Natural killer cell (primary cell): ENCODE measurements at regions not wholly inside any gene's neighbourhood (a gene's known extent, or its start where the extent isn't known, plus 50 kb on each side); places are given as distances from the start of the nearest gene placed in this dataset.
A peak's percentile ranks its signal among the peaks of the same experiment; 100 is the strongest.

Experiments used
- ATAC-seq, 3 donors: fragments of 150-1000 bp in 2 of 3; fragments of 200-7000 bp in 1 of 3; cut with Tn5 transposase; 1 replicate in 1 of 3; 2 replicates in 2 of 3; pipeline ENCODE4 v1.10.0; 2021; ENCODE audit warnings: mild to moderate bottlenecking in 2 of 3, moderate library complexity in 2 of 3
- DNase-seq, 2 donors: peaks; one replicate each; pipeline versions ENCODE4 v3.0.0 to v3.0.0-alpha.2; 2013 to 2021; ENCODE audit warnings: mixed read lengths in 1 of 2
- H3K27ac ChIP-seq: one replicate; pipeline ENCODE4 v1.5.1; 2013; ENCODE audit warnings: mild to moderate bottlenecking, low read length
- H3K27me3 ChIP-seq: one replicate; pipeline ENCODE4 v1.6.1; 2013; ENCODE audit warnings: low read length; ENCODE audit not compliant: control insufficient read depth, insufficient read depth
- H3K36me3 ChIP-seq: one replicate; pipeline ENCODE4 v1.6.1; 2013; ENCODE audit warnings: low read length; ENCODE audit not compliant: control insufficient read depth, insufficient read depth
- H3K4me1 ChIP-seq: one replicate; pipeline ENCODE4 v1.6.1; 2013; ENCODE audit warnings: low read length; ENCODE audit not compliant: control insufficient read depth, insufficient read depth
- H3K4me3 ChIP-seq: one replicate; pipeline ENCODE4 v1.5.1; 2013; ENCODE audit warnings: low read length
- H3K9me3 ChIP-seq: one replicate; pipeline ENCODE4 v1.6.1; 2013; ENCODE audit warnings: low read length; ENCODE audit not compliant: control insufficient read depth, insufficient read depth
- H3K27ac Mint-ChIP-seq, 2 donors: one replicate each; pipeline ENCODE4 v1.8.0; 2022; ENCODE audit warnings: mild to moderate bottlenecking in 2 of 2, mixed read lengths in 2 of 2, moderate library complexity in 1 of 2
- H3K27me3 Mint-ChIP-seq, 2 donors: one replicate each; pipeline ENCODE4 v1.8.0; 2022; ENCODE audit warnings: low read depth in 2 of 2, mixed read lengths in 2 of 2
- H3K36me3 Mint-ChIP-seq: one replicate; pipeline ENCODE4 v1.8.0; 2022; ENCODE audit warnings: mixed read lengths
- H3K4me1 Mint-ChIP-seq, 2 donors: one replicate each; pipeline ENCODE4 v1.8.0; 2022; ENCODE audit warnings: mixed read lengths in 2 of 2
- H3K4me3 Mint-ChIP-seq: one replicate; pipeline ENCODE4 v1.8.0; 2022; ENCODE audit warnings: mild to moderate bottlenecking, moderate library complexity, mixed read lengths
- H3K9me3 Mint-ChIP-seq, 2 donors: one replicate each; pipeline ENCODE4 v1.8.0; 2022; ENCODE audit warnings: mixed read lengths in 2 of 2
- CTCF ChIP-seq: fragments of 200-600 bp; IDR thresholded peaks from one replicate; pipeline ENCODE4 v1.8.0; 2022; ENCODE audit warnings: antibody characterized with exemption
- WGBS: methylation state at CpG from one replicate; pipeline ENCODE4 v1.1.7; 2013; ENCODE audit warnings: missing lambda C conversion rate; ENCODE audit not compliant: insufficient coverage; 5-methylcytosine and 5-hydroxymethylcytosine counted together
- intact Hi-C: fragments of 100-400 bp; cut with micrococcal nuclease; formaldehyde crosslinking; loops from one replicate; pipeline ENCODE4 v1.14.2; 2022

- DNase-seq: no peak
- intact Hi-C loops: no loop called here
- H3K36me3 Mint-ChIP-seq: no peaks in the 10 kb centered on the region
- Histone ChIP-seq H3K36me3 (no peaks in the 10 kb centered on the region), H3K9me3 (no peaks in the 10 kb centered on the region), H3K27me3 (no peaks in the 10 kb centered on the region), H3K4me1 (peaks cover 8% of the 10 kb centered on the region), H3K27ac (no peak overlapping the region), H3K4me3 (no peak overlapping the region)
- no peak overlapping the region for H3K4me3 Mint-ChIP-seq
- 38% methylated on average over 1 of the region's 3 CpGs for WGBS
- H3K27ac Mint-ChIP-seq: no peak overlapping the region
- TF ChIP-seq CTCF: no peak
- H3K27me3 Mint-ChIP-seq: no peaks in the 10 kb centered on the region
- H3K4me1 Mint-ChIP-seq: peaks cover 0 to 10% of the 10 kb centered on the region in 2 donors
- no peaks in the 10 kb centered on the region for H3K9me3 Mint-ChIP-seq
- ATAC-seq: no peak
Observed at GRCh38 chr5:109594217-109594616, 95.5 kb upstream of the MAN2A1 start.

- H3K27ac ChIP-seq: no peak overlapping the region
- no peak overlapping the region for H3K27ac Mint-ChIP-seq
- peaks cover 8% of the 10 kb centered on the region for H3K4me1 ChIP-seq
- H3K4me1 Mint-ChIP-seq: peaks cover 0 to 10% of the 10 kb centered on the region in 2 donors
- 63% methylated on average over 2 of the region's 3 CpGs for WGBS
- no peak for ATAC-seq
- no peaks in the 10 kb centered on the region for H3K27me3 ChIP-seq
- no peaks in the 10 kb centered on the region for H3K27me3 Mint-ChIP-seq
- TF ChIP-seq CTCF: no peak
- DNase-seq: no peak
- no peaks in the 10 kb centered on the region for H3K9me3 ChIP-seq
- H3K4me3 Mint-ChIP-seq: no peak overlapping the region
- H3K9me3 Mint-ChIP-seq: no peaks in the 10 kb centered on the region
- H3K36me3 ChIP-seq: no peaks in the 10 kb centered on the region
- H3K4me3 ChIP-seq: no peak overlapping the region
- no peaks in the 10 kb centered on the region for H3K36me3 Mint-ChIP-seq
- intact Hi-C loops: no loop called here
Observed at GRCh38 chr5:109590799-109591198, 98.9 kb upstream of the MAN2A1 start.

- no peak overlapping the region for H3K27ac Mint-ChIP-seq
- intact Hi-C loops: no loop called here
- H3K27me3 ChIP-seq: no peaks in the 10 kb centered on the region
- no peak overlapping the region for H3K27ac ChIP-seq
- H3K36me3 Mint-ChIP-seq: no peaks in the 10 kb centered on the region
- no peaks in the 10 kb centered on the region for H3K9me3 Mint-ChIP-seq
- H3K4me1 Mint-ChIP-seq: peaks cover 0 to 10% of the 10 kb centered on the region in 2 donors
- DNase-seq: peak in 1 of 2 donors; percentile 50
- H3K36me3 ChIP-seq: no peaks in the 10 kb centered on the region
- no peak overlapping the region for H3K4me3 ChIP-seq
- TF ChIP-seq CTCF: no peak
- ATAC-seq: no peak
- H3K27me3 Mint-ChIP-seq: no peaks in the 10 kb centered on the region
- no peak overlapping the region for H3K4me3 Mint-ChIP-seq
- H3K4me1 ChIP-seq: peaks cover 8% of the 10 kb centered on the region
- H3K9me3 ChIP-seq: no peaks in the 10 kb centered on the region
- 72% methylated on average over 4 of the region's 4 CpGs for WGBS
Observed at GRCh38 chr5:109589986-109590385, 99.7 kb upstream of the MAN2A1 start.

- no peak for DNase-seq
- Mint-ChIP-seq H3K27me3 (no peaks in the 10 kb centered on the region), H3K4me3 (no peak overlapping the region), H3K4me1 (peaks cover 0 to 10% of the 10 kb centered on the region in 2 donors), H3K27ac (no peak overlapping the region), H3K9me3 (no peaks in the 10 kb centered on the region), H3K36me3 (no peaks in the 10 kb centered on the region)
- Histone ChIP-seq H3K9me3 (no peaks in the 10 kb centered on the region), H3K36me3 (no peaks in the 10 kb centered on the region), H3K27me3 (no peaks in the 10 kb centered on the region), H3K4me3 (no peak overlapping the region), H3K4me1 (peaks cover 8% of the 10 kb centered on the region), H3K27ac (no peak overlapping the region)
- intact Hi-C loops: no loop called here
- 91% methylated on average over 5 of the region's 5 CpGs for WGBS
- TF ChIP-seq CTCF: no peak
- no peak for ATAC-seq
Observed at GRCh38 chr5:109589239-109589638, 100.5 kb upstream of the MAN2A1 start.
